Caco-2 (cell line): ENCODE measurements at regions not wholly inside any gene's neighbourhood (a gene's known extent, or its start where the extent isn't known, plus 50 kb on each side); places are given as distances from the start of the nearest gene placed in this dataset.

Source experiments
- BruUV-seq: library from RNA; stranded (reverse); fragments of 400-500 nt; replicated peaks from 2 replicates; lab custom pipeline; 2021; lab: Mats Ljungman, UMichigan
- CTCF ChIA-PET: fragments of 300-600 bp; sonication (Branson Sonifier 250); formaldehyde crosslinking; loops from one replicate; lab custom pipeline; 2022; ENCODE audit warnings: antibody characterized with exemption; lab: Charles Lee
- POLR2A ChIA-PET: fragments of 300-600 bp; sonication (Branson Sonifier 250); formaldehyde crosslinking; loops from one replicate; lab custom pipeline; 2022; ENCODE audit warnings: antibody characterized with exemption; lab: Charles Lee
- DNase-seq, 2 experiments: peaks; one replicate each; pipeline versions ENCODE4 v3.0.0 to v3.0.0-alpha.2; 2020 to 2022
- H3K27me3 ChIP-seq: replicated peaks from 2 replicates; pipeline ENCODE4 v1.6.0; 2011; ENCODE audit warnings: low read length; ENCODE audit not compliant: control insufficient read depth, insufficient read depth
- H3K36me3 ChIP-seq: 2 replicates; pipeline ENCODE4 v1.5.1; 2011; ENCODE audit warnings: low read length; ENCODE audit not compliant: control insufficient read depth, insufficient read depth
- H3K4me1 ChIP-seq: fragments of 250-450 bp; sonication (Bioruptor Pico); 2 replicates; pipeline ENCODE4 v1.5.1; 2020; ENCODE audit warnings: mild to moderate bottlenecking
- H3K4me3 ChIP-seq: 2 replicates; pipeline ENCODE4 v1.5.1; 2011; ENCODE audit warnings: low read depth, mild to moderate bottlenecking, control low read depth, low read length
- H3K9me3 ChIP-seq: fragments of 250-450 bp; sonication (Bioruptor Pico); 2 replicates; pipeline ENCODE4 v1.5.1; 2020; ENCODE audit warnings: mild to moderate bottlenecking, moderate library complexity
- H3K27ac Mint-ChIP-seq: one replicate; pipeline ENCODE4 v1.8.0; 2022; ENCODE audit warnings: mixed read lengths; ENCODE audit not compliant: unreplicated experiment
- H3K27me3 Mint-ChIP-seq: one replicate; pipeline ENCODE4 v1.8.0; 2022; ENCODE audit warnings: mixed read lengths; ENCODE audit not compliant: insufficient read depth, unreplicated experiment
- H3K36me3 Mint-ChIP-seq: one replicate; pipeline ENCODE4 v1.8.0; 2022; ENCODE audit warnings: mild to moderate bottlenecking, mixed read lengths; ENCODE audit not compliant: insufficient read depth, unreplicated experiment
- H3K4me1 Mint-ChIP-seq: one replicate; pipeline ENCODE4 v1.8.0; 2022; ENCODE audit warnings: low read depth, mixed read lengths; ENCODE audit not compliant: unreplicated experiment
- H3K4me3 Mint-ChIP-seq: one replicate; pipeline ENCODE4 v1.8.0; 2022; ENCODE audit warnings: mild to moderate bottlenecking, moderate library complexity, mixed read lengths; ENCODE audit not compliant: unreplicated experiment
- H3K9me3 Mint-ChIP-seq: one replicate; pipeline ENCODE4 v1.8.0; 2022; ENCODE audit warnings: mixed read lengths; ENCODE audit not compliant: unreplicated experiment
- intact Hi-C: fragments of 100-400 bp; cut with micrococcal nuclease; formaldehyde crosslinking; loops from one replicate; pipeline ENCODE4 v1.10.0; 2022; ENCODE audit not compliant: unreplicated experiment
- TF ChIP-seq, protein P1 (sequence below), 2 experiments: fragments of 200-600 bp in 1 of 2; IDR thresholded peaks; 1 replicate in 1 of 2; 2 replicates in 1 of 2; pipeline versions ENCODE4 v1.5.1 to v1.8.0; 2011 to 2022; ENCODE audit warnings: antibody characterized with exemption in 1 of 2, control low read depth in 1 of 2, inconsistent platforms in 1 of 2, low read depth in 1 of 2, low read length in 1 of 2, mild to moderate bottlenecking in 1 of 2, moderate library complexity in 1 of 2; ENCODE audit not compliant: insufficient read depth in 1 of 2, severe bottlenecking in 1 of 2, unreplicated experiment in 1 of 2

DNA sequence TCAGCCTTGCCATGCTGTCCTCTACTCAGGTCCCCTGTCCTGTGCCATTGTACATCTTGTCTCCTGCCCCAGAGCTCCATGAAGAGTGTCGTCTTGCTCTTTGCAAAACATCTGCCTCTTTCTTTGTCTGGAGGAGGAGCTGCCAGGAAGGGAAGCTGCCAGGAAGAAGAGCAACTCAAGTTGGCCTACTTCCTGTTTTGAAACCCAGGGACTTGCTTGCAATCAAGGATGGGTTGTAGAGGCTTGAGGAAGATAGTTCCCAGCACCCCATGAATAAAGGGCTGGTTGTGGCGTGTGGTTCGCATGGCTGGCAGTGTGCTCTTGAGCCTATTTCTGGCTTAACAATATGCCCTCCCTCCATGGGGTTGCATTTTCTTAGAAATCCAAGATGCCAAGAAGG, 53.0 kb upstream of the CPEB4 start:
- no peaks in the 10 kb centered on the region for H3K9me3 Mint-ChIP-seq
- POLR2A ChIA-PET, result no interaction called here
- peaks cover 14% of the 10 kb centered on the region for H3K4me1 ChIP-seq
- no peak overlapping the region for H3K4me3 ChIP-seq
- intact Hi-C loops, result no loop called here
- H3K4me1 Mint-ChIP-seq, result peaks cover 15% of the 10 kb centered on the region
- H3K36me3 Mint-ChIP-seq, result no peaks in the 10 kb centered on the region
- H3K27me3 ChIP-seq, result no peaks in the 10 kb centered on the region
- H3K36me3 ChIP-seq, result no peaks in the 10 kb centered on the region
- no peaks in the 10 kb centered on the region for H3K9me3 ChIP-seq
- BruUV-seq, result no TSS peak
- TF ChIP-seq, protein P1, sequence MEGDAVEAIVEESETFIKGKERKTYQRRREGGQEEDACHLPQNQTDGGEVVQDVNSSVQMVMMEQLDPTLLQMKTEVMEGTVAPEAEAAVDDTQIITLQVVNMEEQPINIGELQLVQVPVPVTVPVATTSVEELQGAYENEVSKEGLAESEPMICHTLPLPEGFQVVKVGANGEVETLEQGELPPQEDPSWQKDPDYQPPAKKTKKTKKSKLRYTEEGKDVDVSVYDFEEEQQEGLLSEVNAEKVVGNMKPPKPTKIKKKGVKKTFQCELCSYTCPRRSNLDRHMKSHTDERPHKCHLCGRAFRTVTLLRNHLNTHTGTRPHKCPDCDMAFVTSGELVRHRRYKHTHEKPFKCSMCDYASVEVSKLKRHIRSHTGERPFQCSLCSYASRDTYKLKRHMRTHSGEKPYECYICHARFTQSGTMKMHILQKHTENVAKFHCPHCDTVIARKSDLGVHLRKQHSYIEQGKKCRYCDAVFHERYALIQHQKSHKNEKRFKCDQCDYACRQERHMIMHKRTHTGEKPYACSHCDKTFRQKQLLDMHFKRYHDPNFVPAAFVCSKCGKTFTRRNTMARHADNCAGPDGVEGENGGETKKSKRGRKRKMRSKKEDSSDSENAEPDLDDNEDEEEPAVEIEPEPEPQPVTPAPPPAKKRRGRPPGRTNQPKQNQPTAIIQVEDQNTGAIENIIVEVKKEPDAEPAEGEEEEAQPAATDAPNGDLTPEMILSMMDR (IDR thresholded peaks at IDR 0.05; ENCODE audit: insufficient read depth in 1 of 2, low read depth in 1 of 2, low read length in 1 of 2, severe bottlenecking in 1 of 2, unreplicated experiment in 1 of 2), result no peak
- no peak overlapping the region for H3K27ac Mint-ChIP-seq
- H3K27me3 Mint-ChIP-seq, result no peaks in the 10 kb centered on the region
- CTCF ChIA-PET, result no interaction called here
- H3K4me3 Mint-ChIP-seq, result no peak overlapping the region
- no peak for DNase-seq

DNA sequence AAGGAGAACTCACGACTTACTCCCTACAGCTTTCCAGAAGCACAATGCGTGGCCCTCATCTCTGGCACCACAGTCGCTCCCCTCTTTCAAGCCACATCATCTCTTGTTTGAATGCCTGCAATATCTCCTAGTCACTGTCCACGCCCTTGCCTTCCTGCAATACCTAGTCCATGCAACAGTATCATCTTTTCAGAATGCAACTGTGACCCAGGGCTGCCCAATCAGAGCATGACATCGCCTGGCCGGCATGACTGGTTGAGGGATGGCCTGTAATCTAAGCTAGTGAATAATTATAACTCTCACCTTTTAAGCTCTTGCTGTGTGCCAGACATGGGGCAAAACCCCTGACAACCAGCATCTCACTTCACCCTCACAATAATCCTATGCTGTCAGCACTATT, 52.5 kb upstream of the CPEB4 start:
- Histone ChIP-seq H3K4me3 (no peak overlapping the region), H3K36me3 (no peaks in the 10 kb centered on the region), H3K9me3 (no peaks in the 10 kb centered on the region), H3K4me1 (peaks cover 14% of the 10 kb centered on the region), H3K27me3 (no peaks in the 10 kb centered on the region)
- intact Hi-C loops, result no loop called here
- no peak for DNase-seq
- Mint-ChIP-seq H3K4me3 (no peak overlapping the region), H3K27me3 (no peaks in the 10 kb centered on the region), H3K36me3 (no peaks in the 10 kb centered on the region), H3K27ac (no peak overlapping the region), H3K4me1 (peaks cover 15% of the 10 kb centered on the region), H3K9me3 (no peaks in the 10 kb centered on the region)
- no TSS peak for BruUV-seq
- TF ChIP-seq, protein P1 (IDR thresholded peaks at IDR 0.05; ENCODE audit: insufficient read depth in 1 of 2, low read depth in 1 of 2, low read length in 1 of 2, severe bottlenecking in 1 of 2, unreplicated experiment in 1 of 2), result no peak
- ChIA-PET POLR2A (no interaction called here), CTCF (no interaction called here)

DNA sequence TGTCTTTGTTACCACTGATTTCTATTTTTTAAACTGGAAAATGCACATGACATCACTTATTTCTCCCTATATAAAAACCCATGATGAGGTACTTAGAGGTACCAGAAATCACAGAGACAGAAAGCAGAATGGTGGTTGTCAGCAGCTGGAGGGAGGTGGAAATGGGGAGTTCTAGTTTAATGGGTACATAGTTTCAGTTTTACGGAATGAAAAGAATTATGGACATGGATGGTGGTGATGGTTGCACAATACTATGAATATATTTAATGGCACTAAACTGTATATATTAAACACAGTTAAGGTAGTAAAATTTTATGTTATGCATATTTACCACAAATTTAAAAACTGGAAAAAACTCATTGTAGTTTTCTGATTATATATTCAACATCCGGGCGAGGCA, 50.5 kb upstream of the CPEB4 start:
- intact Hi-C loops, result no loop called here
- POLR2A ChIA-PET, result no interaction called here

More for the DNA sequence above, 50.5 kb upstream of the CPEB4 start:
- no peak overlapping the region for H3K4me3 ChIP-seq
- H3K9me3 ChIP-seq, result no peaks in the 10 kb centered on the region
- no peak overlapping the region for H3K4me3 Mint-ChIP-seq
- TF ChIP-seq, protein P1 (IDR thresholded peaks at IDR 0.05; ENCODE audit: insufficient read depth in 1 of 2, low read depth in 1 of 2, low read length in 1 of 2, severe bottlenecking in 1 of 2, unreplicated experiment in 1 of 2), result no peak
- no peaks in the 10 kb centered on the region for H3K9me3 Mint-ChIP-seq
- BruUV-seq, result no TSS peak
- no peak for DNase-seq
- peaks cover 5% of the 10 kb centered on the region; the same call in 1 of the 2 replicates for H3K4me1 ChIP-seq
- no peak overlapping the region for H3K27ac Mint-ChIP-seq
- peaks cover 15% of the 10 kb centered on the region for H3K4me1 Mint-ChIP-seq
- no peaks in the 10 kb centered on the region for H3K36me3 ChIP-seq
- H3K36me3 Mint-ChIP-seq, result no peaks in the 10 kb centered on the region
- no peaks in the 10 kb centered on the region for H3K27me3 ChIP-seq
- no peaks in the 10 kb centered on the region for H3K27me3 Mint-ChIP-seq
- CTCF ChIA-PET, result no interaction called here
